AG04450 (cell line): ENCODE measurements at regions not wholly inside any gene's neighbourhood (a gene's known extent, or its start where the extent isn't known, plus 50 kb on each side); places are given as distances from the start of the nearest gene placed in this dataset.

Experiments used
- CTCF ChIA-PET: fragments of 300-600, 350-600 bp; formaldehyde crosslinking; extraction: SDS; loops from one replicate; lab custom pipeline; 2022; ENCODE audit warnings: antibody characterized with exemption, inconsistent platforms; lab: Charles Lee
- POLR2A ChIA-PET: fragments of 350-600 bp; formaldehyde crosslinking; extraction: SDS; loops from one replicate; lab custom pipeline; 2021; ENCODE audit warnings: antibody characterized with exemption, inconsistent platforms; lab: Yijun Ruan, JAX
- DNase-seq: peaks from one replicate; pipeline ENCODE4 v3.0.0-alpha.2; 2011; ENCODE audit warnings: low read depth, low spot score
- H3K27ac ChIP-seq: one replicate; pipeline ENCODE4 v1.5.1; 2012; ENCODE audit warnings: low read depth, low read length, control low read depth
- H3K27me3 ChIP-seq: one replicate; pipeline ENCODE4 v1.6.0; 2012; ENCODE audit warnings: low read length; ENCODE audit not compliant: control insufficient read depth, insufficient read depth
- H3K4me3 ChIP-seq: 2 replicates; pipeline ENCODE4 v1.5.1; 2011; ENCODE audit warnings: mild to moderate bottlenecking, low read depth, low read length, control low read depth
- H3K9me3 ChIP-seq: 2 replicates; pipeline ENCODE4 v1.5.1; 2012; ENCODE audit warnings: low read length; ENCODE audit not compliant: control insufficient read depth, insufficient read depth
- CTCF ChIP-seq: IDR thresholded peaks from 2 replicates; pipeline ENCODE4 v1.5.1; 2011; ENCODE audit warnings: low read depth, low read length, control low read depth, inconsistent platforms

- Histone ChIP-seq H3K27ac (no peak overlapping the region), H3K27me3 (no peaks in the 10 kb centered on the region), H3K9me3 (no peaks in the 10 kb centered on the region), H3K4me3 (no peak overlapping the region)
- no peak for TF ChIP-seq CTCF
- CTCF ChIA-PET = interaction anchor here (0.6 kb wide), 1 partner anchor 102 kb away, joined by 4 read pairs; no protein-coding TSS in a partner anchor
- no peak for DNase-seq
- POLR2A ChIA-PET = no interaction called here
Observed at GRCh38 chr1:29884740-29885139, 648.4 kb downstream of the PTPRU start.

- ChIA-PET CTCF (no interaction called here), POLR2A (no interaction called here)
- H3K9me3 ChIP-seq = no peaks in the 10 kb centered on the region
- TF ChIP-seq CTCF = no peak
- no peak overlapping the region for H3K4me3 ChIP-seq
- DNase-seq = no peak
- no peaks in the 10 kb centered on the region for H3K27me3 ChIP-seq
- no peak overlapping the region for H3K27ac ChIP-seq
Observed at GRCh38 chr1:29883986-29884385, 647.7 kb downstream of the PTPRU start.

GRCh38 chr1:29883411-29883832, 647.1 kb downstream of the PTPRU start:
- H3K27ac ChIP-seq = no peak overlapping the region
- TF ChIP-seq CTCF = no peak
- H3K4me3 ChIP-seq = no peak overlapping the region
- DNase-seq = no peak
- ChIA-PET CTCF (no interaction called here), POLR2A (no interaction called here)
- H3K27me3 ChIP-seq = no peaks in the 10 kb centered on the region
- no peaks in the 10 kb centered on the region for H3K9me3 ChIP-seq

GRCh38 chr1:29880556-29880955, 644.2 kb downstream of the PTPRU start:
- ChIA-PET POLR2A (no interaction called here), CTCF (no interaction called here)
- TF ChIP-seq CTCF = no peak
- H3K27ac ChIP-seq = no peak overlapping the region
- no peaks in the 10 kb centered on the region for H3K27me3 ChIP-seq
- DNase-seq = no peak
- no peak overlapping the region for H3K4me3 ChIP-seq
- no peaks in the 10 kb centered on the region for H3K9me3 ChIP-seq

- ChIA-PET CTCF (no interaction called here), POLR2A (no interaction called here)
- no peak overlapping the region for H3K4me3 ChIP-seq
- H3K27me3 ChIP-seq = no peaks in the 10 kb centered on the region
- no peaks in the 10 kb centered on the region for H3K9me3 ChIP-seq
- H3K27ac ChIP-seq = no peak overlapping the region
- no peak for TF ChIP-seq CTCF
- DNase-seq = no peak
Observed at GRCh38 chr1:29879217-29879616, 642.9 kb downstream of the PTPRU start.
